HEK293 (cell line): ENCODE measurements at regions not wholly inside any gene's neighbourhood (a gene's known extent, or its start where the extent isn't known, plus 50 kb on each side); places are given as distances from the start of the nearest gene placed in this dataset.

Source experiments
- CTCF ChIA-PET: fragments of 350-600 bp; formaldehyde crosslinking; extraction: SDS; loops from one replicate; lab custom pipeline; 2021; ENCODE audit warnings: antibody characterized with exemption; lab: Yijun Ruan, JAX
- POLR2A ChIA-PET: fragments of 300-600 bp; formaldehyde crosslinking; extraction: SDS; loops from one replicate; lab custom pipeline; 2020; ENCODE audit warnings: antibody characterized with exemption, inconsistent platforms; lab: Yijun Ruan, JAX
- H3K27ac ChIP-seq: fragments of 200-500 bp; sonication (Bioruptor generic); 2 replicates; pipeline ENCODE4 v1.5.1; 2014; ENCODE audit warnings: low read depth, low read length, control low read depth, inconsistent platforms; ENCODE audit errors: extremely low read depth
- H3K36me3 ChIP-seq, 2 experiments: fragments of 200-500 bp in 1 of 2; sonication (Bioruptor generic) in 1 of 2; 1 replicate in 1 of 2; 2 replicates in 1 of 2; pipeline ENCODE4 v1.5.1; 2014 to 2017; ENCODE audit warnings: inconsistent platforms in 2 of 2, low read length in 2 of 2; ENCODE audit not compliant: control insufficient read depth in 2 of 2, insufficient read depth in 1 of 2
- H3K4me1 ChIP-seq: fragments of 200-500 bp; sonication (Bioruptor generic); 2 replicates; pipeline ENCODE4 v1.5.1; 2014; ENCODE audit warnings: mild to moderate bottlenecking, low read length, inconsistent platforms; ENCODE audit not compliant: control insufficient read depth, insufficient read depth
- H3K4me3 ChIP-seq: 2 replicates; pipeline ENCODE4 v1.5.1; 2011; ENCODE audit warnings: low read depth, mild to moderate bottlenecking, control low read depth, low read length, moderate library complexity
- H3K9me3 ChIP-seq: fragments of 200-500 bp; sonication (Bioruptor generic); 2 replicates; pipeline ENCODE4 v1.5.1; 2014; ENCODE audit warnings: low read depth, low read length, inconsistent platforms; ENCODE audit not compliant: control insufficient read depth, insufficient read depth
- CTCF ChIP-seq: fragments of 450-650 bp; formaldehyde crosslinking; IDR thresholded peaks from 2 replicates; pipeline ENCODE4 v1.5.1; 2016; ENCODE audit warnings: missing biosample characterization, missing genetic modification characterization
- GLIS1 ChIP-seq: fragments of 450-650 bp; formaldehyde crosslinking; IDR thresholded peaks from 2 replicates; pipeline ENCODE4 v1.5.1; 2016; ENCODE audit warnings: missing biosample characterization, missing genetic modification characterization
- HOXA7 ChIP-seq: sonication (generic); formaldehyde crosslinking; IDR thresholded peaks from 2 replicates; pipeline ENCODE4 v1.8.1; 2022; ENCODE audit warnings: missing genetic modification reagents, borderline replicate concordance
- OVOL3 ChIP-seq: fragments of 450-650 bp; formaldehyde crosslinking; IDR thresholded peaks from 2 replicates; pipeline ENCODE4 v1.5.1; 2016; ENCODE audit warnings: missing biosample characterization, missing genetic modification characterization
- ZBTB10 ChIP-seq: fragments of 450-650 bp; formaldehyde crosslinking; IDR thresholded peaks from 2 replicates; pipeline ENCODE4 v1.5.1; 2016; ENCODE audit warnings: missing biosample characterization, missing genetic modification characterization
- ZBTB48 ChIP-seq: fragments of 450-650 bp; formaldehyde crosslinking; IDR thresholded peaks from 2 replicates; pipeline ENCODE4 v1.5.1; 2016; ENCODE audit warnings: missing biosample characterization, missing genetic modification characterization
- ZNF121 ChIP-seq: fragments of 450-650 bp; formaldehyde crosslinking; IDR thresholded peaks from 2 replicates; pipeline ENCODE4 v1.5.1; 2016; ENCODE audit warnings: missing biosample characterization, missing genetic modification characterization
- ZNF302 ChIP-seq: fragments of 450-650 bp; formaldehyde crosslinking; IDR thresholded peaks from 2 replicates; pipeline ENCODE4 v1.5.1; 2016; ENCODE audit warnings: missing biosample characterization, missing genetic modification characterization, low read depth
- ZNF335 ChIP-seq: fragments of 450-650 bp; formaldehyde crosslinking; conservative IDR thresholded peaks from 2 replicates; pipeline ENCODE4 v1.5.1; 2016; ENCODE audit warnings: missing biosample characterization, missing genetic modification characterization
- ZNF391 ChIP-seq: fragments of 450-650 bp; formaldehyde crosslinking; IDR thresholded peaks from 2 replicates; pipeline ENCODE4 v1.5.1; 2016; ENCODE audit warnings: low read depth, missing biosample characterization, missing genetic modification characterization, borderline replicate concordance
- ZNF398 ChIP-seq: fragments of 450-650 bp; formaldehyde crosslinking; IDR thresholded peaks from 2 replicates; pipeline ENCODE4 v1.5.1; 2017; ENCODE audit warnings: missing biosample characterization, missing genetic modification characterization
- ZNF423 ChIP-seq: fragments of 450-650 bp; formaldehyde crosslinking; IDR thresholded peaks from 2 replicates; pipeline ENCODE4 v1.5.1; 2016; ENCODE audit warnings: missing biosample characterization, missing genetic modification characterization
- ZNF558 ChIP-seq: fragments of 450-650 bp; formaldehyde crosslinking; IDR thresholded peaks from 2 replicates; pipeline ENCODE4 v1.5.1; 2016; ENCODE audit warnings: missing biosample characterization, missing genetic modification characterization
- ZNF560 ChIP-seq: fragments of 450-650 bp; formaldehyde crosslinking; IDR thresholded peaks from 2 replicates; pipeline ENCODE4 v1.5.1; 2017; ENCODE audit warnings: missing biosample characterization, missing genetic modification characterization, borderline replicate concordance
- ZNF580 ChIP-seq: fragments of 450-650 bp; formaldehyde crosslinking; IDR thresholded peaks from 2 replicates; pipeline ENCODE4 v1.5.1; 2016; ENCODE audit warnings: missing biosample characterization, missing genetic modification characterization
- ZNF596 ChIP-seq: fragments of 450-650 bp; IDR thresholded peaks from 2 replicates; pipeline ENCODE4 v1.5.0; 2018; ENCODE audit warnings: missing biosample characterization, mild to moderate bottlenecking, missing genetic modification characterization, moderate library complexity
- ZNF600 ChIP-seq: fragments of 450-650 bp; formaldehyde crosslinking; IDR thresholded peaks from 2 replicates; pipeline ENCODE4 v1.5.1; 2016; ENCODE audit warnings: missing biosample characterization, missing genetic modification characterization
- ZNF76 ChIP-seq: fragments of 450-650 bp; formaldehyde crosslinking; IDR thresholded peaks from 2 replicates; pipeline ENCODE4; 2016; ENCODE audit warnings: low read depth, missing biosample characterization, missing genetic modification characterization, borderline replicate concordance
- ZNF785 ChIP-seq: fragments of 450-650 bp; formaldehyde crosslinking; IDR thresholded peaks from 2 replicates; pipeline ENCODE4 v1.5.1; 2016; ENCODE audit warnings: missing biosample characterization, missing genetic modification characterization
- ZSCAN4 ChIP-seq: fragments of 450-650 bp; formaldehyde crosslinking; IDR thresholded peaks from 2 replicates; pipeline ENCODE4 v1.5.1; 2017; ENCODE audit warnings: missing biosample characterization, missing genetic modification characterization

GRCh38 chr20:22431419-22431818, 153.0 kb downstream of the FOXA2 start:
- no peak overlapping the region for H3K4me3 ChIP-seq
- peaks cover 15% of the 10 kb centered on the region for H3K4me1 ChIP-seq
- no peaks in the 10 kb centered on the region for H3K9me3 ChIP-seq
- POLR2A ChIA-PET, result no interaction called here
- CTCF ChIA-PET, result interaction anchor here (0.6 to 1.5 kb wide), 4 partner anchors 9 to 882 kb away, joined by 3 to 5 read pairs (median 3); no protein-coding TSS in a partner anchor
- no peak for TF ChIP-seq ZNF398 (tag by site-specific recombination)
- no peak for TF ChIP-seq ZBTB10 (tag by site-specific recombination)
- no peak for TF ChIP-seq ZNF560 (tag by site-specific recombination)
- TF ChIP-seq ZNF121 (tag by site-specific recombination), result no peak
- TF ChIP-seq OVOL3, result no peak
- no peak for TF ChIP-seq ZNF335 (tag by site-specific recombination)
- no peak for TF ChIP-seq ZNF558 (tag by site-specific recombination)
- TF ChIP-seq ZNF596, result no peak
- H3K27ac ChIP-seq, result no peak overlapping the region
- no peaks in the 10 kb centered on the region for H3K36me3 ChIP-seq

GRCh38 chr20:22430746-22431168, 153.6 kb downstream of the FOXA2 start:
- Histone ChIP-seq H3K9me3 (no peaks in the 10 kb centered on the region), H3K27ac (no peak overlapping the region), H3K4me1 (peaks cover 15% of the 10 kb centered on the region), H3K4me3 (no peak overlapping the region), H3K36me3 (no peaks in the 10 kb centered on the region)
- ChIA-PET CTCF (interaction anchor here (0.7 to 1.0 kb wide), 2 partner anchors 8 to 59 kb away, joined by 3 read pairs; no protein-coding TSS in a partner anchor), POLR2A (no interaction called here)
- no peak for TF ChIP-seq HOXA7 (CRISPR knock-in tag)
- TF ChIP-seq ZNF423 (tag by site-specific recombination), result no peak
- no peak for TF ChIP-seq ZBTB48
- TF ChIP-seq ZNF558 (tag by site-specific recombination), result no peak
- no peak for TF ChIP-seq CTCF (tag by site-specific recombination)
- no peak for TF ChIP-seq ZNF302 (tag by site-specific recombination)
- TF ChIP-seq ZNF76 (tag by site-specific recombination), result no peak
- TF ChIP-seq ZSCAN4 (tag by site-specific recombination), result no peak
- no peak for TF ChIP-seq ZNF391 (tag by site-specific recombination)
- TF ChIP-seq ZNF600 (tag by site-specific recombination), result no peak
- no peak for TF ChIP-seq GLIS1 (tag by site-specific recombination)
- no peak for TF ChIP-seq ZNF785 (tag by site-specific recombination)
- TF ChIP-seq ZNF580 (tag by site-specific recombination), result no peak
